Midbrain (tissue), 1 donor: ENCODE measurements at regions not wholly inside any gene's neighbourhood (a gene's known extent, or its start where the extent isn't known, plus 50 kb on each side); places are given as distances from the start of the nearest gene placed in this dataset.
"Not testable (repeated sequence)": the region's sequence is repeated elsewhere in the genome, so short reads cannot be mapped to it uniquely, and the experiment has no call there.

ENCODE experiments used
- DNase-seq: peaks from one replicate; lab custom pipeline; 2025; lab: John Stamatoyannopoulos, UW

- DNase-seq: no peak
Observed at GRCh38 chr5:152107220-152107619, 182.6 kb upstream of the GLRA1 start.

GRCh38 chr5:152106571-152106970, 181.9 kb upstream of the GLRA1 start:
- DNase-seq: no peak

- no peak for DNase-seq
Observed at GRCh38 chr5:152105085-152105484, 180.4 kb upstream of the GLRA1 start.

GRCh38 chr5:152104211-152104610, 179.6 kb upstream of the GLRA1 start:
- DNase-seq: no peak

GRCh38 chr5:152102908-152103307, 178.3 kb upstream of the GLRA1 start:
- not testable (repeated sequence) for DNase-seq

- DNase-seq: no peak
Observed at GRCh38 chr5:152102057-152102456, 177.4 kb upstream of the GLRA1 start.

- DNase-seq: no peak
Observed at GRCh38 chr5:152100462-152100861, 175.8 kb upstream of the GLRA1 start.

GRCh38 chr5:152097128-152097527, 172.5 kb upstream of the GLRA1 start:
- no peak for DNase-seq

GRCh38 chr5:152094716-152095115, 170.1 kb upstream of the GLRA1 start:
- DNase-seq: no peak

GRCh38 chr5:152094060-152094459, 169.4 kb upstream of the GLRA1 start:
- DNase-seq: no peak

- no peak for DNase-seq
Observed at GRCh38 chr5:152092580-152092979, 167.9 kb upstream of the GLRA1 start.

GRCh38 chr5:152089644-152090043, 165.0 kb upstream of the GLRA1 start:
- DNase-seq: no peak

- no peak for DNase-seq
Observed at GRCh38 chr5:152086668-152087067, 162.0 kb upstream of the GLRA1 start.

GRCh38 chr5:152084476-152084875, 159.8 kb upstream of the GLRA1 start:
- no peak for DNase-seq

GRCh38 chr5:152083231-152083630, 158.6 kb upstream of the GLRA1 start:
- DNase-seq: no peak

GRCh38 chr5:152072091-152072490, 147.4 kb upstream of the GLRA1 start:
- DNase-seq: no peak

GRCh38 chr5:152070591-152070990, 145.9 kb upstream of the GLRA1 start:
- DNase-seq: no peak

- DNase-seq: no peak
Observed at GRCh38 chr5:152066784-152067183, 142.1 kb upstream of the GLRA1 start.

- DNase-seq: no peak
Observed at GRCh38 chr5:152063004-152063403, 138.4 kb upstream of the GLRA1 start.

- no peak for DNase-seq
Observed at GRCh38 chr5:152061095-152061494, 136.4 kb upstream of the GLRA1 start.

GRCh38 chr5:152058267-152058666, 133.6 kb upstream of the GLRA1 start:
- no peak for DNase-seq

GRCh38 chr5:152056931-152057330, 132.3 kb upstream of the GLRA1 start:
- DNase-seq: no peak

GRCh38 chr5:152052470-152052869, 127.8 kb upstream of the GLRA1 start:
- no peak for DNase-seq

- no peak for DNase-seq
Observed at GRCh38 chr5:152051499-152052454, 127.1 kb upstream of the GLRA1 start.
